ENCODE measurements at regions not wholly inside any gene's neighbourhood (a gene's known extent, or its start where the extent isn't known, plus 50 kb on each side); places are given as distances from the start of the nearest gene placed in this dataset.

DNA sequence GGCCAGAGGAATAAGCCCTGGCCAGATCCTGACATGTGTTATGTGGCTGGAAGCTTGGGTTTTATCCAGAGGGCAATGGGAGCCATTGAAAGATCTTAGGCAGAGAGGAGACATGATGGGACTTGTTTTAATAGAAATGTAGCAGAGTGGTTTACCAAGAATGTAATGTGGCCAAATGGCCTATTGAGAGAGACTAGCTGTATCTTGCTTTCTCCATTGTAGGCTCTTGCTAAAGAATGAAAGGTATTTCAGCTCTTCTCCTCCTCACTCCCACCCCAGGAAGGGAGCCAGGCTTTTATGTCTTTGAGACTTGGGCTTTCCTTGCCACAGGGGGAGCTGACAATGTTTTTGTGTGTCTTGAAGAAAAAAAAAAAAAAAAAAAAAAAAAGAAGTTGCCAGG, 82.3 kb downstream of the TRIM29 start:
- TF ChIP-seq, protein P1, sequence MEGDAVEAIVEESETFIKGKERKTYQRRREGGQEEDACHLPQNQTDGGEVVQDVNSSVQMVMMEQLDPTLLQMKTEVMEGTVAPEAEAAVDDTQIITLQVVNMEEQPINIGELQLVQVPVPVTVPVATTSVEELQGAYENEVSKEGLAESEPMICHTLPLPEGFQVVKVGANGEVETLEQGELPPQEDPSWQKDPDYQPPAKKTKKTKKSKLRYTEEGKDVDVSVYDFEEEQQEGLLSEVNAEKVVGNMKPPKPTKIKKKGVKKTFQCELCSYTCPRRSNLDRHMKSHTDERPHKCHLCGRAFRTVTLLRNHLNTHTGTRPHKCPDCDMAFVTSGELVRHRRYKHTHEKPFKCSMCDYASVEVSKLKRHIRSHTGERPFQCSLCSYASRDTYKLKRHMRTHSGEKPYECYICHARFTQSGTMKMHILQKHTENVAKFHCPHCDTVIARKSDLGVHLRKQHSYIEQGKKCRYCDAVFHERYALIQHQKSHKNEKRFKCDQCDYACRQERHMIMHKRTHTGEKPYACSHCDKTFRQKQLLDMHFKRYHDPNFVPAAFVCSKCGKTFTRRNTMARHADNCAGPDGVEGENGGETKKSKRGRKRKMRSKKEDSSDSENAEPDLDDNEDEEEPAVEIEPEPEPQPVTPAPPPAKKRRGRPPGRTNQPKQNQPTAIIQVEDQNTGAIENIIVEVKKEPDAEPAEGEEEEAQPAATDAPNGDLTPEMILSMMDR (IDR thresholded peaks at IDR 0.05; ENCODE audit: control extremely low read depth, extremely low read depth, low read depth, missing control alignments), result no peak
- ChIA-PET CTCF (interaction anchor here (0.6 kb wide), 1 partner anchor 490 kb away, joined by 3 read pairs; no protein-coding TSS in a partner anchor), POLR2A (no interaction called here)
- no peak for DNase-seq (ENCODE audit: extremely low spot score)

DNA sequence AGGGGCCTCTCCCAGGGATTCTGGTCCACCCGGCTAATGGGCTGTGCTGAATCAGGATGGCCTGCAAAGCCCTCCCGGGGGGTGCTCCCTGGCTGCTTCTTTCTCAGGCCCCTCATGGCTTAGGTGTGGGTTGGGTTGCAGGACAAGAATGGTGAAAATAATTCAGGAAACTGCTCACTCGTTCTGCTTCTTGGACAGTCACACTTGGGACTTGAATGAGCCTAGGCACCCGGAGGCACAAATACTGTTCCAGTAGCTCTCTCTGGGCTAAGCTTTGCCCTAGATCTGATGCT, 83.2 kb downstream of the TRIM29 start:
- POLR2A ChIA-PET, result no interaction called here
- CTCF ChIA-PET, result no interaction called here
- DNase-seq (ENCODE audit: extremely low spot score), result no peak
- TF ChIP-seq, protein P1 (IDR thresholded peaks at IDR 0.05; ENCODE audit: control extremely low read depth, extremely low read depth, low read depth, missing control alignments), result no peak

DNA sequence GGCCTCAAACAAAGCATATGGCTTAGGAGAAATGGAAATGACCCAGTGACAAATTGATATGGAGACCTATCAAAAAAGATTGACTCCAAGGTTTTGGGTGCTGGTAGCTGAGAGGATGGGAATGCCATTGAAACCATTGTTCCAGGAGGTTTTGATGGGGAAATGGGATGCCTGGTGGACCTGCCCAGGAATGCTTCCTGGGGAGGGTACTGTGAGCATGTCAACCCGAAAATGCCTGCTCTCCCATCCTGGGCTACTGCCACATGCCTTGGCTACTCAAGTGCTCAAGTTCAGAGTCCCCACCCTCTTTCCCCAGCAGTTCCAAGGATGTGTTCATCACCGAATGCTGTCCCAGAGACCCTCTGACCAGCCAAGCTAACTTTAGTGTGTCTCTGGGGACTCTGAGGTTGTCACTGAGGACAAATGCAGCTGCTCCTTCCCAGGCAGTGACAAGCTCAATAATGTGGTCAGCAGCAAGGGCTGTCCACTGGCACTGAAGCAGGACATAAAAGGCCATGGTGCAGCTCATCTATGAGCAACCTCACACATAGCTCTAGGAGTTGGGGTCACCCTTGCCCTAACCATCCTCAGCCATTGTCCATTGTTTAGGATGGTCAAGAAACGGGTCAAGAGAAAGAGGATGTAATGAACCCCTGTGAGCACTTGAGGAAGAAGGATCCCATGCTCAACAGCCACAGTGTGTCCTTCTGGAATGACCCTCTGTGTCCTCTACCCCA, 83.7 kb downstream of the TRIM29 start:
- ChIA-PET CTCF (no interaction called here), POLR2A (no interaction called here)
- DNase-seq (ENCODE audit: extremely low spot score), result no peak
- TF ChIP-seq, protein P1 (IDR thresholded peaks at IDR 0.05; ENCODE audit: control extremely low read depth, extremely low read depth, low read depth, missing control alignments), result no peak

DNA sequence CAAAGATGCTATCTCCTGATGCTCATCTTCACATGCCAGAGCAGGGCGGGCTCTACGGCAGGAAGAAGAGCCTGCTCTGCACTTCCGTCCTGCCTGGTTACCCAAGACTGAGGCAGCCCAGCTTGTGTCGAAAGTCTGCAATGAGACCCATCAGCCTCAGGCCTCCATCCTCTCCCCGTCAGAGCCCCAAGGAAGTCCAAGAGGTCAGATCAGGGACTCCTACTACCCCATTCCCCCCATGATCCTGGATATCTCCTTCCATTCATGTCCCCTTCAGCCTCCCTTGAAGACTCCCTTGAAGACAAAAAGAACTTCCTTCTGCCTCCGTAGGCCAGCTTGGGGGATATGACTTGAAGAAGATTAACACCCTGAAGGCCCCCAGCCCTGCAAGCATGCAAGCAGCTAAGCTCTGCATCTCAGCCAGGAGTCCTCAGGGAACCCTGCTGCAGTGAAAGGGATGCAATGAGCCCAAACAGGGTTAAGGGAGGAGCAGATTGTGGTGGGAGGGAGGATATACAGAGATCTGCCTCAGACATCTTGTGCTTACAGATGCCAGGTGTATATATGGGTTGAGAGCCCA, 85.6 kb downstream of the TRIM29 start:
- ChIA-PET CTCF (interaction anchor here (1.5 kb wide), 1 partner anchor 14 kb away, joined by 4 read pairs; no protein-coding TSS in a partner anchor), POLR2A (no interaction called here)
- TF ChIP-seq, protein P1 (IDR thresholded peaks at IDR 0.05; ENCODE audit: control extremely low read depth, extremely low read depth, low read depth, missing control alignments), result no peak
- DNase-seq (ENCODE audit: extremely low spot score), result no peak

DNA sequence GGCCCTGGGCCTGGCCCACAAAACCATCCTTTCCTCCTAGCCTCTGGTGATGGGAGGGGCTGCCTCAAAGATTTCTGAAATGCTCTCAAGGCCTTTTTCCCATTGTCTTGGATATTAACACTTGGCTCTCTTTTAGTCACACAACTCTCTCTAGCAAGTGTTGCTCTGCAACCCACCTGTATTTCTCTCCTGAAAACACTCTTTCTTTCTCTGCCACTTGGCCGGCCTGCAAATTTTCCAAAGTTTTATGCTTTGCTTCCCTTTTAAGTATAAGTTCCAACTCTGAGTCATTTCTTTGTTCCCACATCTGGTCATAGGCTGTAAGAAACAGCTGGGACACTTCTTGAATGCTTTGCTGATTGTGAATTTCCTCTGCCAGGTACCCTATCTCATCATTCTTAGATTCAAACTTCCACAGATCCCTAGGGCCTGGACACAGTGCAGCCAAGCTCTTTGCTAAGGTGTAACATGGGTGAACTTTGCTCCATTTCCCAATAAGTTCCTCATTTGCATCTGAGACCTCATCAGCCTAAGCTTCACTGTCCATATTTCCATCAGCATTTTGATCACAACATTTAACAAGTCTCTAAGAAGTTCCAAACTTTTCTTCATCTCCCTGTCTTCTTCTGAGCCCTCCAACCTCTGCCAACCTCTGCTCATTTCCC, 93.8 kb downstream of the TRIM29 start:
- CTCF ChIA-PET, result no interaction called here
- no peak for DNase-seq (ENCODE audit: extremely low spot score)
- POLR2A ChIA-PET, result no interaction called here
- TF ChIP-seq, protein P1 (IDR thresholded peaks at IDR 0.05; ENCODE audit: control extremely low read depth, extremely low read depth, low read depth, missing control alignments), result no peak

DNA sequence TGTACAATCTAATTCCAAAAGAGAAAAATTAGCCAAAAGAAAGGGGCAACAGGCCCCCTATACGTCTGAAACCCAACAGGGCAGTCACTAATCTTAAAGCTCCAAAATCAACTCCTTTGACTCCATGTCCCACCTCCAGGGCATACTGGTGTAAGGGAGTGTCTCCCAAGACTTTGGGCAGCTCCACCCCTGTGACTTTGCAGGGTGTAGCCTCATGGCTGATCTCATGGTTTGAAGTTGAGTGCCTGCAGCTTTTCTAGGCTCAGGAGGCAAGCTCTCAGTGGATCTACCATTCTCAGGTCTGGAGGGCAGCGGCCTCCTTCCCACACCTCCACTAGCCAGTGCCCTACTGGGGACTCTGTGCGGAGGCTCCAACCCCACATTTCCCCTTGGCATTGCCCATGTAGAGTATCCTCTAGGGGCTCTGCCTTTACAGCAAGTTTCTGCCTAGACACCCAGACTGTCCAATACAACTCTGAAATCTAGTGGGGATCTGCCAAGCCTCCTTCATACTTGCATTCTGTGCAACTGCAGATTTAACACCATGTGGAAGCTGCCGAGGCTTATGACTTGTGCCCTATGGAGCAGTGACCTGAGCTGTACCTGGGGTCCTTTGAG, 94.5 kb downstream of the TRIM29 start:
- TF ChIP-seq, protein P1 (IDR thresholded peaks at IDR 0.05; ENCODE audit: control extremely low read depth, extremely low read depth, low read depth, missing control alignments), result no peak
- POLR2A ChIA-PET, result no interaction called here
- CTCF ChIA-PET, result no interaction called here
- DNase-seq (ENCODE audit: extremely low spot score), result no peak
